ENCODE measurements at regions not wholly inside any gene's neighbourhood (a gene's known extent, or its start where the extent isn't known, plus 50 kb on each side); places are given as distances from the start of the nearest gene placed in this dataset.

DNA sequence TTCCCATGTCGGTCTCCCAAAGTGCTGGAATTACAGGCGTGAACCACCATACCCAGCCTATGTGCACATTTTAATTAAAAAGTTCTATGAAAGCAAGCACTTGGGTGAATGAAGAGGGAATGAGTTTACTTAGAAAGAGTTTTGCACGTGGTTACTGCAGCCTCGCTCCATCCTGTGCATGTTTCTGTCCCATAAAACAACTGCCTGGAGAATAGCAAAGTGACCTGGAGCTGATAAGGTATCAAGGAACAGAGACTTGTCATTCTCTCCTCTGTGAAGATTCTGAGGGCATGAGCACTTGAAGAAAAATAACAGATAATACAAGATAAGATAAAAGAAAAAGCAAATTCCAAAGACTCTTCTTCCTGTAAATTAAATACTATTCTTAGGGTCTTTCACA is 112.2 kb upstream of the JCAD start:
- dilution Hi-C loops (cut with MboI; ENCODE audit: extremely low pct_ligation_motif_present, low sequenced_read_pairs) (no loop called here), intact Hi-C loops (cut with micrococcal nuclease) (no loop called here)
- Histone ChIP-seq H3K27ac (ENCODE audit: insufficient read depth, low read depth, low read length) (no peak overlapping the region), H3K4me1 (ENCODE audit: control insufficient read depth, extremely low read depth, insufficient read depth, low read length) (no peaks in the 10 kb centered on the region), H3K9ac (replicated peaks; ENCODE audit: extremely low read depth, insufficient read depth, low read length) (no peak overlapping the region), H3K27me3 (ENCODE audit: control insufficient read depth in 2 of 2, insufficient read depth in 2 of 2, low read length in 2 of 2) (no peaks in the 10 kb centered on the region), H3K36me3 (ENCODE audit: control insufficient read depth in 2 of 2, extremely low read depth in 1 of 2, insufficient read depth in 2 of 2, low read length in 2 of 2) (no peaks in the 10 kb centered on the region), H4K20me1 (replicated peaks; ENCODE audit: control insufficient read depth, extremely low read depth, insufficient read depth, low read length) (no peaks in the 10 kb centered on the region), H2AFZ (ENCODE audit: low read depth, low read length) (no peak overlapping the region), H3K4me3 (replicated peaks in 1 of 3; ENCODE audit: insufficient read depth in 1 of 3, low read depth in 1 of 3, low read length in 3 of 3) (no peak overlapping the region), H3K79me2 (ENCODE audit: control insufficient read depth, insufficient read depth, low read length) (no peaks in the 10 kb centered on the region), H3K4me2 (ENCODE audit: insufficient read depth, low read length) (no peak overlapping the region), H3K9me3 (replicated peaks; ENCODE audit: control insufficient read depth, insufficient read depth, low read length) (no peaks in the 10 kb centered on the region), H3K9me1 (replicated peaks; ENCODE audit: control insufficient read depth, extremely low read depth, insufficient read depth, low read length) (no peaks in the 10 kb centered on the region)
- DNase-seq (ENCODE audit: low read depth, low spot score) (no peak), FAIRE-seq (no peak)
- no TSS peak for BruUV-seq (replicated peaks)
- POLR2A ChIA-PET, result no interaction called here
- CTCF ChIA-PET, result interaction anchor here (1.2 to 1.8 kb wide), 2 partner anchors 15 to 166 kb away, joined by 3 to 5 read pairs; no protein-coding TSS in a partner anchor
- TF ChIP-seq, protein P1, sequence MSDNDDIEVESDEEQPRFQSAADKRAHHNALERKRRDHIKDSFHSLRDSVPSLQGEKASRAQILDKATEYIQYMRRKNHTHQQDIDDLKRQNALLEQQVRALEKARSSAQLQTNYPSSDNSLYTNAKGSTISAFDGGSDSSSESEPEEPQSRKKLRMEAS (IDR thresholded peaks at IDR 0.05; ENCODE audit: insufficient read depth, insufficient read length), result no peak
- TF ChIP-seq FOS (IDR thresholded peaks at IDR 0.05; ENCODE audit: borderline replicate concordance, insufficient read depth, low read length), result no peak
- TF ChIP-seq POLR2A (IDR thresholded peaks at IDR 0.05; ENCODE audit: low read depth, low read length), result no peak
- TF ChIP-seq GATA2 (IDR thresholded peaks at IDR 0.05; ENCODE audit: insufficient read depth, insufficient read length, low read depth, low read length), result no peak
- TF ChIP-seq JUN (IDR thresholded peaks at IDR 0.05; ENCODE audit: borderline replicate concordance, insufficient read depth, insufficient read length, low read depth), result no peak
- TF ChIP-seq EZH2 (IDR thresholded peaks at IDR 0.05; ENCODE audit: borderline replicate concordance, low read depth, low read length, severe bottlenecking), result no peak
- TF ChIP-seq, protein P2, sequence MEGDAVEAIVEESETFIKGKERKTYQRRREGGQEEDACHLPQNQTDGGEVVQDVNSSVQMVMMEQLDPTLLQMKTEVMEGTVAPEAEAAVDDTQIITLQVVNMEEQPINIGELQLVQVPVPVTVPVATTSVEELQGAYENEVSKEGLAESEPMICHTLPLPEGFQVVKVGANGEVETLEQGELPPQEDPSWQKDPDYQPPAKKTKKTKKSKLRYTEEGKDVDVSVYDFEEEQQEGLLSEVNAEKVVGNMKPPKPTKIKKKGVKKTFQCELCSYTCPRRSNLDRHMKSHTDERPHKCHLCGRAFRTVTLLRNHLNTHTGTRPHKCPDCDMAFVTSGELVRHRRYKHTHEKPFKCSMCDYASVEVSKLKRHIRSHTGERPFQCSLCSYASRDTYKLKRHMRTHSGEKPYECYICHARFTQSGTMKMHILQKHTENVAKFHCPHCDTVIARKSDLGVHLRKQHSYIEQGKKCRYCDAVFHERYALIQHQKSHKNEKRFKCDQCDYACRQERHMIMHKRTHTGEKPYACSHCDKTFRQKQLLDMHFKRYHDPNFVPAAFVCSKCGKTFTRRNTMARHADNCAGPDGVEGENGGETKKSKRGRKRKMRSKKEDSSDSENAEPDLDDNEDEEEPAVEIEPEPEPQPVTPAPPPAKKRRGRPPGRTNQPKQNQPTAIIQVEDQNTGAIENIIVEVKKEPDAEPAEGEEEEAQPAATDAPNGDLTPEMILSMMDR (IDR thresholded peaks at IDR 0.05; ENCODE audit: extremely low read depth in 1 of 2, insufficient read depth in 1 of 2, low read depth in 1 of 2, low read length in 2 of 2), result no peak
- TF ChIP-seq POLR2AphosphoS5 (IDR thresholded peaks at IDR 0.05; ENCODE audit: insufficient read depth, low read depth, low read length), result no peak
- TF ChIP-seq MYC (IDR thresholded peaks at IDR 0.05; ENCODE audit: low read depth, low read length), result no peak

Data from endothelial cell of umbilical vein (primary cell).